CD14-positive monocyte (primary cell): ENCODE measurements at regions not wholly inside any gene's neighbourhood (a gene's known extent, or its start where the extent isn't known, plus 50 kb on each side); places are given as distances from the start of the nearest gene placed in this dataset.

Experiments
- DNase-seq, 3 donors: peaks; one replicate each; pipeline ENCODE4 v3.0.0-alpha.2; 2011 to 2022
- H2AFZ ChIP-seq: 2 replicates; pipeline ENCODE4 v1.6.0; 2012; ENCODE audit warnings: mild to moderate bottlenecking, low read depth, low read length, inconsistent platforms; ENCODE audit not compliant: insufficient read depth, poor library complexity, severe bottlenecking
- H3K27ac ChIP-seq, 2 donors: 1 replicate in 1 of 2; 2 replicates in 1 of 2; pipeline ENCODE4 v1.5.1; 2012 to 2013; ENCODE audit warnings: low read length in 2 of 2, control low read depth in 1 of 2, inconsistent platforms in 1 of 2, low read depth in 1 of 2, mild to moderate bottlenecking in 1 of 2
- H3K27me3 ChIP-seq, 2 donors: one replicate each; pipeline versions ENCODE4 v1.6.0 to v1.6.1; 2011 to 2013; ENCODE audit warnings: low read length in 2 of 2; ENCODE audit not compliant: control insufficient read depth in 2 of 2, insufficient read depth in 2 of 2
- H3K36me3 ChIP-seq, 2 donors: replicated peaks in 1 of 2; 1 replicate in 1 of 2; 2 replicates in 1 of 2; pipeline versions ENCODE4 v1.5.1 to v1.6.1; 2012 to 2013; ENCODE audit warnings: low read length in 2 of 2, control low read depth in 1 of 2, inconsistent platforms in 1 of 2, mild to moderate bottlenecking in 1 of 2; ENCODE audit not compliant: insufficient read depth in 2 of 2, control insufficient read depth in 1 of 2
- H3K4me1 ChIP-seq, 2 donors: 1 replicate in 1 of 2; 2 replicates in 1 of 2; pipeline versions ENCODE4 v1.5.1 to v1.6.1; 2012 to 2013; ENCODE audit warnings: low read length in 2 of 2, control low read depth in 1 of 2, inconsistent platforms in 1 of 2, mild to moderate bottlenecking in 1 of 2, moderate library complexity in 1 of 2; ENCODE audit not compliant: insufficient read depth in 2 of 2, control insufficient read depth in 1 of 2
- H3K4me2 ChIP-seq: replicated peaks from 2 replicates; pipeline ENCODE3; 2012; ENCODE audit warnings: low read length, moderate library complexity, mild to moderate bottlenecking; ENCODE audit not compliant: poor library complexity, severe bottlenecking; ENCODE audit errors: extremely low read depth
- H3K4me3 ChIP-seq, 3 experiments: fragments of 200-600 bp in 1 of 3; sonication (generic) in 1 of 3; replicated peaks in 1 of 3; 1 replicate in 2 of 3; 2 replicates in 1 of 3; pipeline ENCODE4 v1.5.1; 2011 to 2013; ENCODE audit warnings: low read length in 3 of 3, mild to moderate bottlenecking in 3 of 3, control low read depth in 2 of 3, low read depth in 2 of 3, inconsistent platforms in 1 of 3, moderate library complexity in 1 of 3
- H3K79me2 ChIP-seq: 2 replicates; pipeline ENCODE4 v1.6.0; 2012; ENCODE audit warnings: mild to moderate bottlenecking, control low read depth, inconsistent platforms, low read length, moderate library complexity; ENCODE audit not compliant: insufficient read depth
- H3K9ac ChIP-seq: 2 replicates; pipeline ENCODE4 v1.6.0; 2017; ENCODE audit warnings: low read length, mild to moderate bottlenecking; ENCODE audit not compliant: insufficient read depth, poor library complexity, severe bottlenecking
- H3K9me3 ChIP-seq, 2 donors: replicated peaks in 1 of 2; 1 replicate in 1 of 2; 2 replicates in 1 of 2; pipeline versions ENCODE4 v1.5.1 to v1.6.1; 2012 to 2013; ENCODE audit warnings: low read length in 2 of 2, control low read depth in 1 of 2; ENCODE audit not compliant: control insufficient read depth in 1 of 2, insufficient read depth in 1 of 2
- H4K20me1 ChIP-seq: 2 replicates; pipeline ENCODE4 v1.6.0; 2012; ENCODE audit warnings: mild to moderate bottlenecking, low read length, control low read depth, moderate library complexity; ENCODE audit not compliant: insufficient read depth
- H3K27ac Mint-ChIP-seq, 7 donors: one replicate each; pipeline ENCODE4 v1.8.0; 2020; ENCODE audit warnings: mild to moderate bottlenecking in 7 of 7, mixed read lengths in 7 of 7, moderate library complexity in 6 of 7, inconsistent platforms in 2 of 7
- H3K27me3 Mint-ChIP-seq, 3 donors: one replicate each; pipeline ENCODE4 v1.8.0; 2021 to 2022; ENCODE audit warnings: low read depth in 3 of 3, mild to moderate bottlenecking in 3 of 3, mixed read lengths in 3 of 3, moderate library complexity in 3 of 3, inconsistent platforms in 1 of 3
- H3K36me3 Mint-ChIP-seq, 2 donors: one replicate each; pipeline ENCODE4 v1.8.0; 2020; ENCODE audit warnings: mixed read lengths in 2 of 2, inconsistent platforms in 1 of 2, mild to moderate bottlenecking in 1 of 2
- H3K4me1 Mint-ChIP-seq: one replicate; pipeline ENCODE4 v1.8.0; 2020; ENCODE audit warnings: mild to moderate bottlenecking, mixed read lengths
- H3K4me3 Mint-ChIP-seq, 2 donors: one replicate each; pipeline ENCODE4 v1.8.0; 2020; ENCODE audit warnings: mild to moderate bottlenecking in 2 of 2, mixed read lengths in 2 of 2, moderate library complexity in 1 of 2
- H3K9me3 Mint-ChIP-seq, 7 donors: one replicate each; pipeline ENCODE4 v1.8.0; 2020 to 2022; ENCODE audit warnings: mixed read lengths in 7 of 7, mild to moderate bottlenecking in 6 of 7, moderate library complexity in 6 of 7, inconsistent platforms in 2 of 7
- CTCF ChIP-seq: fragments of 200-600 bp; IDR thresholded peaks from one replicate; pipeline ENCODE4 v1.8.0; 2022; ENCODE audit warnings: antibody characterized with exemption, mild to moderate bottlenecking
- WGBS: methylation state at CpG from one replicate; pipeline ENCODE4 v1.1.5; 2013; ENCODE audit warnings: missing lambda C conversion rate; ENCODE audit not compliant: insufficient coverage; 5-methylcytosine and 5-hydroxymethylcytosine counted together
- intact Hi-C, 2 donors: fragments of 100-400 bp; cut with micrococcal nuclease; formaldehyde crosslinking; loops; one replicate each; pipeline versions ENCODE4 v1.15.0 to v1.15.1; 2023

- whole genome bisulfite sequencing: no CpG with 5 or more reads among the region's 2 CpGs
- Histone ChIP-seq H3K27me3 (no peaks in the 10 kb centered on the region), H4K20me1 (no peaks in the 10 kb centered on the region), H3K4me3 (no peak overlapping the region), H3K9ac (no peak overlapping the region), H3K4me1 (no peaks in the 10 kb centered on the region), H3K36me3 (no peaks in the 10 kb centered on the region), H3K4me2 (no peak overlapping the region), H3K27ac (no peak overlapping the region), H2AFZ (no peak overlapping the region), H3K9me3 (peaks cover 0 to 4% of the 10 kb centered on the region in 2 donors), H3K79me2 (no peaks in the 10 kb centered on the region)
- H3K9me3 Mint-ChIP-seq: peaks cover 0 to 4% (median 2%) of the 10 kb centered on the region in 7 donors
- TF ChIP-seq CTCF: no peak
- no peaks in the 10 kb centered on the region for H3K27me3 Mint-ChIP-seq
- no peaks in the 10 kb centered on the region for H3K36me3 Mint-ChIP-seq
- intact Hi-C loops: no loop called here
- H3K27ac Mint-ChIP-seq: no peak overlapping the region
- no peak overlapping the region for H3K4me3 Mint-ChIP-seq
- no peak for DNase-seq
- H3K4me1 Mint-ChIP-seq: no peaks in the 10 kb centered on the region
These were observed 446.2 kb upstream of the EYS start for GRCh38 chr6:66153247-66153646.

- no peak for TF ChIP-seq CTCF
- Histone ChIP-seq H3K4me2 (no peak overlapping the region), H3K4me3 (no peak overlapping the region), H3K79me2 (no peaks in the 10 kb centered on the region), H3K27ac (no peak overlapping the region), H3K9me3 (peaks cover 21 to 24% of the 10 kb centered on the region in 2 donors), H2AFZ (no peak overlapping the region), H3K27me3 (no peaks in the 10 kb centered on the region), H3K36me3 (no peaks in the 10 kb centered on the region), H3K9ac (no peak overlapping the region), H4K20me1 (no peaks in the 10 kb centered on the region), H3K4me1 (no peaks in the 10 kb centered on the region)
- H3K27ac Mint-ChIP-seq: no peak overlapping the region
- no peak for DNase-seq
- no peaks in the 10 kb centered on the region for H3K27me3 Mint-ChIP-seq
- H3K4me1 Mint-ChIP-seq: no peaks in the 10 kb centered on the region
- no peaks in the 10 kb centered on the region for H3K36me3 Mint-ChIP-seq
- peaks cover 7 to 25% (median 13%) of the 10 kb centered on the region in 7 donors for H3K9me3 Mint-ChIP-seq
- intact Hi-C loops: no loop called here
- no peak overlapping the region for H3K4me3 Mint-ChIP-seq
These were observed 442.1 kb upstream of the EYS start for GRCh38 chr6:66149132-66149531.
